GM18870 (cell line): ENCODE measurements at regions not wholly inside any gene's neighbourhood (a gene's known extent, or its start where the extent isn't known, plus 50 kb on each side); places are given as distances from the start of the nearest gene placed in this dataset.
"Not testable (repeated sequence)": the region's sequence is repeated elsewhere in the genome, so short reads cannot be mapped to it uniquely, and the experiment has no call there.

Experiments
- ATAC-seq: cut with Tn5 transposase; IDR thresholded peaks from one replicate; pipeline ENCODE4 v1.9.1; 2021; ENCODE audit warnings: moderate library complexity; ENCODE audit not compliant: unreplicated experiment

DNA sequence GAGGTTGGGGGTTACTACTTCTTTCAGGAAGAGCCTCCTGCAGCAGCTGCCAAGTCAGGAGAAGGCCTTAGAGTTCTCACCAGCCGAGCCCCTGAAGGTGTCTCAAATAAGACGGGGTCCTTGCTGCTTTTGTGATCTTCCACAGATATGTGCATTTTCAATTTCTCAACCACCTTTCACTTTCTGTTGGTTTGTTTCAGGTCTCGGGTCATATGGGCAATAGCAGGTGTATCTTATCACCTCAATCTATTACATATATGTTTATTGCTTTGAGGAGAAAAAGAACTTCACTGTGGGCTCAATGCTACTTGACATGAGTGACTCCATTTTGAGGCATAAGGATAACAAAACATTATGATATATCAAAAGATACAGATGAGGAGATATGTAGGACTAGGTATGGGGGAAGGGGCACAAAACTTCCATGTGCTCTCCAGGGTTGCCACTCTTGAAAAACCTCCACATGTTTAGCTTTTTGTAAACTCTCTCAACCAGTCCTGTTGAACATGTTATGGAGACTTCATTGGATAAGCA, 1171.4 kb upstream of the ADGRL2 start:
- ATAC-seq = peak; percentile 87

DNA sequence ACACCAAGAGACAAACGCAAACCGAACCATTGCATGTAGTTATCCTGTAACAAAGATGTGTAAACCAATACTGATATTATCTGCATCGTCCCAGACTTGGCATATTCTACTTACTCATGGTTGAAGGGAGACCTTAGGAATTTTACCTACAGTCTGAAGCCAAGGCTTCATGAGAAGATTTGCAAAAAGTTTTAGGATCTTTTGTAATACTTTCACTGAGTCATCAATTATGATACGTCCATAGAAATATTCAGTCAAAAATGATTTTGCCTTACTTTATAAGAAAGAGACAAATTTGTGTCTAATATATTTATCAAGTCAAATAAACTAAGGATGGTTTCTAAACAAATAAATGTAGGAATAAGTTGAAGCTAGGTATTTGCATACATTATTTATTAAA, 1176.1 kb upstream of the ADGRL2 start:
- no peak for ATAC-seq

DNA sequence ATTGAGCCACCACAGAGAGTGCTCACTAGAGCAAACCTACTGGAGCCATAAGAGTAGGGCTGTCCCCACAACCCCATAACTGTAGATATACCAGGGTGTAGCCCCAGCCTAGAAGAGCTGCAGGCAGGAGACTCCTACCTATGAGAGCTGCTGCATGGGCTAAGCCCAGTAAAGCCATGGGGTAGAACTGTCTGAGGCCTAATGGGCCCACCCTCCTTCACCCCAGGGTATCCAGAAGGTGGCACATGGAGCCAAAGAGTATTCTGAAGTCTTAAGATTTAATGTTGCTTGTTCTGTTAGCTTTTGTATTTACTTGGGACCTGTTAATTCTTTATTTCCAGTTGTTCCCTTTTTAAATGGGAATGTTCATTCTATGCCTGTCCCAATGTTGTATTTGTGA, 1193.7 kb upstream of the ADGRL2 start:
- ATAC-seq = no peak

DNA sequence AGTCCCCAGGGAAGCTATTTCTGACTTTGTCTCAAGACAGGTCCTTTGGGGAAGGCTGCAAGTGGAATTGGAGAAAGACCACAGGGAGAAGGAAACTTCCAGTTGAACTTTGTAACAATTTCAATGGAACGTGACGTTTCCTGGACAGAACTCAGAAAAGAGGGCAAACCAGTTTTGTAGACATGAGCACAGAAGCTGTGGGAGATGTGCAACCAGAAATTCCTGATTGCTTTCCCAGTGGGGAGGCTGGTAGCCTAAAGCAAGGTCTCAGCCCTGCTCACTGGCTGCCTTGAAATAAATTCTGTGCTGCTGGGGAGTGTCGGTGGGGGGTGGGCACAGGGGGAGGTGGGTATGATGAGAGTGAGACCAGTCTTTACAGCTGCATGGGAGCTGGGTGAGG, 1206.7 kb upstream of the ADGRL2 start:
- no peak for ATAC-seq

DNA sequence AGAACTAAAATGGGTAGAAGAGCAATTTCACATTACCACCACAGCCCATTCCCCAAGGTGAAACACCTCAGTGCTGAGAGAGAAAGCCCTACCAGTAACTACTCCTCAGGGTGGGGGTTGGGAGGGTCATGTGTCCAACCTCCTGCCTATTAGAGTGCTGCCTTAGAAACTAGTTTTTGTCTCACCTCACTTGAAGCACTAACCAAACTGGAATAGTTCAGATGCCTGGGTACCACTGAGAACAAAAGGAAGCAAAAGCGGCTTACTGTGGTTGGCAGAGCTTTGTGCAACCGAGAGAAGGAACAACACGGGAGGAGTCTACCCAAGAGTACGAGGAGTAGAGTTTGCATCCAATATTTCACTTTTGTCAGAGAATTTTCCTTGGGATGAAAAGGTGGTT, 1207.5 kb upstream of the ADGRL2 start:
- no peak for ATAC-seq

DNA sequence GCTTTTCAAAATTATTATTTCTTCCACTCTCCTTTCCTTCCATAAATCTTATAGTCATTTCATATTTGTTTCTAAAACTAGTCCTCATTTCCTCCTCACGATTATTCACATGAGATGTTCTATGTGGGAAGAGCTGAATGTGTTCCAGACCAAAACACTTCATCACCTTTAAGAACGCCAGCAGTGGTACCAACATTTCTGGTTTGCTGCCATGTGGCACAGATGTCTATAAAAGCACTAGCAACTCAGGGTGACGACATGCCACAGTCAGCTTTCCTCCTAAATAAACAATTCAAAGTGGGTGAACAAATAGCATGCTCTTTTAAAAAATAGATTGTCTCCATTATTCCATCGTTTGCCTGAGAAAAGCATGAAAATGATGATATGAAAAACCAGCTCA, 1217.8 kb upstream of the ADGRL2 start:
- no peak for ATAC-seq

DNA sequence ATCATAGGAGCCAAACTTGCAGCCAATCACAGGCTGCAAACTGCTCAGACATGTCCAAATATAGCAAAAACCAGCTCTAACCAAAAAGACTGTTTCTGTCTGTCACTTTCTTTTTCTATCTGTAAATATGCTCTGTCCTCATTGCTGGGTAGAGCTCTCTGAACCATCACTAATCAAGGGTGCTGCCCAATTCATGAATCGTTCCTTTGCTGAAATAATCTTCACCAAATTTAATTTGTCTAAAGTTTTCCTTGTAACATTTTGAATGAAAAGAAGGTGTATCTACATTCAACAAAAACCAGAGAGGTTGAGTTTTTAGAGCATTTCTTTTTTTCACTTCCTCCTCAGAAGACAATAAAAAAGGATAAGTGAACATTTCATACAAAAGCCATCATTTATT, 1221.7 kb upstream of the ADGRL2 start:
- no peak for ATAC-seq

DNA sequence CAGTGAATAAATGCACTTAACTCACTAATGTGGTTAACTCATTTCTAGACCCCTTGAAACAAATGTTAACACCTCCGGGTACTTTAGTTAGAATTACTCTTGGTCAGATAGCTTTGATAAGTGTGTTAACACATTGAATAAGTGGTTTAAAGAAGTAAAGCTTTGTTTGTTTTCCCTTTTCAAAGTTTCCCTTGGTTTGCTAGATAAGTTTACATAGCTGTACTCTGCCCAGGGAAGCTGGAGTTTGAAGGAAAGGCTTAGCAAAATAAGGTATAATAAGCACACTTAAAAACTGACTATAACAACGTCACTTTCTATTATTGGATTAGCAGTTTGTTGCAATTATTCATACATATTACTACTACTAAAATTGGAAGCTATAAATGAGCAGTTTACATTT, 1233.9 kb upstream of the ADGRL2 start:
- ATAC-seq = no peak

DNA sequence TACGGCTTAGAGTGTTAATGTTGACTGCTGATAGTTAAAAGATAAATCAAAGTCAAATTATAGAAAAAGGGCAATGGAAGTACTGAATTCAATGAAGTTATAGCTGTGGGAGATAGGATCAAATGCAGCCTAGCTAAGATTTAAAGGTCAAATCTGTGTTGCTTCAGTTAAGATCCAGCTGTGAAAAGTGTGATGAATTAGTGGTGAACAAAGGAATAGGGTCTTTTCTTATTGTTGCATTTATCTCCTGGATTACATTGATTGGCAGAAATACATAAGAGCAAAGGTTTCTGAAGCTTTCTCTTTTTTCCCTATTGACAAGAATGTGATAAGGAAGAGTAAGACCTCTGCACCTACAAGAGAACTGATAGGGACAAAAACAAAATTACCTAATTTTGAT, 1234.6 kb upstream of the ADGRL2 start:
- ATAC-seq = no peak

DNA sequence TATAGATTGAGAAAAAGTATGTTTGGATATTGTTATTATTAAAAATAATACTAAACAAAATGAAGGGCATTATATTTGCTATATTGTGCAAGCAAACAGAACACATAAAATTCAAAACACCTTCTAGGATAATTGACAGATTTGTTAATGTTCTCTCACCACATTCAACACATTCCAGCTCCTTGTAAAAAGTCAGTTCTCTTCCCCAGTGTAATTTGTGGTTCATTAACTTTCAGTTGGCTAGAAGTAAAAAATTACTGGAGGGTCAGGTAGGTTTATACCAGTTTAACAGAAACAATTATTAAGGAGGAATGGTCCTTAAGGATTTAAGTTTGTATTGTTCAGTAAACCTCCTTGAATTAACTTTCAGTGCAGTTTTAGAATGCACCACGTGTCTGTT, 1235.3 kb upstream of the ADGRL2 start:
- ATAC-seq = no peak

DNA sequence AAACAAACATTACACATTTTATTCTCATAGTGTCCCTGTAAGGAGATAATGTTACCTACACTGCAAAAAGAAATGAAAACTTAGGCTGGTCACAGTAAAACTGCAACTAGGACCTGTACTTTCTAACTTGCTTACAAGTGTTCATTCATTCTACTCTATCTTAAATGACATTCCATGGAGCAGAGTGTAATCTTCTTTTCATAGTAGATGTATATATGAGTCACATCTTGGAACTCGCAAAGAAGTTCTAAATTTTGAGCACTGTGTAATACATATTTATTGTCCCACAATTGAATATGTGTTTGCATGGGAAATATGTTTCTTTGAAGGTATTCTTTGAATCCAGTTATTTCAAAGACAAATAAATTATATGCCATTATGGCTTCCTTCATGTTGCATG, 1258.5 kb upstream of the ADGRL2 start:
- no peak for ATAC-seq

DNA sequence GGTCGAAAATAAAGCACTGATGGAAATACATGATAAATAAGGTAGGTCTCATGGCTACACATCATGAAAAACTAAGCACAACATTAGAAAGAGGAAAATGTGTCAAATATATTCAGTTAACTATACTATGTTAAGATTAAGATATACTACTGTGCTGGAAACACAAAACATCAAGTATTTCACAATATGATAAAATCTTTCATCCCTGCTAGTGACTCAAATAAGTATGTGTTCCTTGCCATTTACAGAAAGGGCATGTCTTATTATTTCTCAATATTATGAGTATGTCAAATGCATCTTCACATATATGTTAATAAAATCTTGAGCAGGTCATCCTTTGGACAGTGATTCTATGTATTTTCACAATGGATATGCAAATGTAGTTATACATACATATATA, 1260.1 kb upstream of the ADGRL2 start:
- no peak for ATAC-seq

DNA sequence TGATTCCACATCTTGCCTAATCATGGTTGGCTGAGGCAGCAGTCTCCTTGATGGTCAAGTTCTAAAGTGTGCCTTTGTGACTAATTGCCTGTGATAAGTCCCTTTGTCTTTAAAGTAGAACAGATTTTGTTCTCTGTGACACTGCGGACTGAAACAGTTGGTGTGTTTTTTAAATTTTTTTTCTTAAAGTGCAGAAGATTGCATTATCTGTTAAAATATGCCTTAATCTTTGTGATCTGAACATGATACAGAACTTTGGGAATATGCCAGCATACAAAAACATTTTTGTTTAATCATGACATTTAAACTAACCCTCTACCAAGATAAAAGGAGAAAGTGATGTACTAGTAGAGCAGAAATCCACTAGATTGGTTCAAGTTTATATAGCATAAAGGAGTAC, 1260.6 kb upstream of the ADGRL2 start:
- no peak for ATAC-seq

DNA sequence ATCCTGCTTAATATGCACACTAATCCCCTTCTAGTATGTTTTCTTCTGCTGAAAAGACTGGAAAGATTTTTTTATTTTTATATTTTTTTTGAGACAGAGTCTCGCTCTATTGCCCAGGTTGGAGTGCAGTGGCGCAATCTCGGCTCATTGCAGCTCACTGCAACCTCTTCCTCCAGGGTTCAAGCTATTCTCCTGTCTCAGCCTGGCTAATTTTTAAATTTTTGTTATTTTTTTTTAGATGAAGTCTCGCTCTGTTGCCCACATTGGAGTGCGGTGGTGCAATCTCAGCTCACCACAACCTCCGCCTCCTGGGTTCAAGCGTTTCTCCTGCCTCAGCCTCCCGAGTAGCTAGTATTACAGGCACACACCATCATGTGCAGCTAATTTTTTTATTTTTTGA, 1261.4 kb upstream of the ADGRL2 start:
- ATAC-seq = not testable (repeated sequence)

DNA sequence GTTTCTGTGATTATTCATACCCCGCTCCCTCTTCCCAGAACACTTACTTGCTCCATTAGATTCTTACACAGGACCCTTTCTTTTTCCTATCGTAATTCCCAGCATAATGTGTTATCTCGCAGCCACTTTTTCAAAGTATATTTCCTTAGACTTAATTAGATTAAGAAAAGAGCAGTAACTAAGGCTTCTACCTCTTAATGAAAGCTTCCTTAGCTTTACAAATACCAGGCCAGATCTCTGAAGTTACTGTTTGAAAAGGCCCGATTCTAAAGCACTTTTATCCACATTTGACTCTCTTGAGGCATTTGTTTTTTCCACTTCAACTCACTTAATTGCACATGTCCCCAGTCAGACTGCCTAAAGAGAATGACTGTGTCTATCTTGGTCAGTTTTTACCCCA, 1264.3 kb upstream of the ADGRL2 start:
- no peak for ATAC-seq

DNA sequence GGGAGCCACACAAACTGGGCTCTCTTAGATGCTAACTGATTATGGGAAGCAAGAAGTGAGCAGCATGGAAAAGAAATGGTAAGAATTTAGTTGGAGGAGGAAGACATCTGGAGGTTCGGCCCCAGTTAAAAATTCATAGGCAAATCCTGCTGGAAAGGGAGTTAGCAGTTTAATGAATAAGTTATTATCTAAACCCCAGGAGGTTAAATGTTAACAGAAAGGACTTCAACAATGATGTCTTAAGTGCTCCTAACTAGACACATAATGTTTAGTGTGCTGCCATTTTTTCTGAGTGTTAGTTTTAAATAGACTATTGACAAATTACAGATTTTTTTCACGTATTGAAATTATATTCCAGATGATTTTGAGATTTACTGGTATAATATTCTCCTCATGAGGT, 1265.3 kb upstream of the ADGRL2 start:
- ATAC-seq = no peak

DNA sequence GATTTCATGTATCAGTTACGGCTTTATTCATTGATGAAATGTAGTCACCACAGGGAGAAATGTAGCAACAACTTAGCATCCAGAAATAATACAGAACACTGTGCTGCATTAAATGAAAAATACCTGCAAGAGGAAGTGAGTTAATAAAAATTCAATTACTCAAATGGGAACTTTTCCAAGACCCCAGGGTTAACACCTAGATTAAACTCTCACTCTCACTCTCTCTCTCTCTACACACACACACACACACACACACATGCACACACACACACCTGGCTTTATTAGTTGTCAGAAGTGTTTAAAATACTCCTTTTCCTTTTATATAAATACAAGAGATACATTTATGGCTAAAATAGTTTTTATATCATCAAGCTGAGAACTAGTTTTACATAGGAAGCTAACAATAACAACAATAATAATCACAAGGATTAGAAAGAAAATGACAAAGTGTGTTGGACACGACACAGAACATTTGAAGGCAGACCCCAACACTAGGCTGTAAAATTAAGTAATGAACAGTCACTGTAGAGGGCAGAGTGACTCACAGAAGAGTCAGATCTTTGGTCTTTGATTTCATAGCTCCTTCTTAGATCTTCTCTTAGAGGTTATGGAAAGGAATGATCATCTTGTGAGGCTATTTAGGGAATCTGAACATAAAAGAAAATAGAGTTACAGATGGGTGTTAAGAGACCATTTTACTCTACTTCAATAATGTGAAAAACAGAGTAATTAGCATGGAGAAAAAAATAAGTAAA, 1266.0 kb upstream of the ADGRL2 start:
- ATAC-seq = no peak

DNA sequence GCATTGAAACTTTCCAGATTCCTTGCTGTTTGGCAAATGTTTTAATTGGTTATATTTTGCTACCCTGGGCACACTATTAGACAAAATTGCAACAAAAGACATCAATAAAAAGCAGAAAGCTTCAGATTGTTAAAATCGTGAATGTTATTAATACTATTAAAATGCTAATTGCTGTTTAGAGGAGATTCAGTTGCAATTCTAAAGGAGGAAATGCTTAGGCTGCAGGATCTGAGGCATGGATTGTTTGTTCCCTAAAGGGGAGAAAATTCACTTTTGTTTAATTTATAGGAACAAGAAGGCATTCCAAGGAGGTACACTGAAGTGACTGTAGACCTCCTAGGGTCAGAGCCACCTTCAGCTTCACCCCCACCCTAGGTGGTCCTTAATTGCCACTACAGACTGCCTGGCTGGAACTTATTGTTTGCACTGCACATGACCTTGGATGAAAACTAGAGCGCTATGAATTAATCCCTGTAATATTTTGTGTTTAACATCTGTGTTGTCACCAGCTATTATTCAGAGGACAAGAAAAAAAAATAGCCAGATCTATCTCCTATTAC, 1266.9 kb upstream of the ADGRL2 start:
- no peak for ATAC-seq

DNA sequence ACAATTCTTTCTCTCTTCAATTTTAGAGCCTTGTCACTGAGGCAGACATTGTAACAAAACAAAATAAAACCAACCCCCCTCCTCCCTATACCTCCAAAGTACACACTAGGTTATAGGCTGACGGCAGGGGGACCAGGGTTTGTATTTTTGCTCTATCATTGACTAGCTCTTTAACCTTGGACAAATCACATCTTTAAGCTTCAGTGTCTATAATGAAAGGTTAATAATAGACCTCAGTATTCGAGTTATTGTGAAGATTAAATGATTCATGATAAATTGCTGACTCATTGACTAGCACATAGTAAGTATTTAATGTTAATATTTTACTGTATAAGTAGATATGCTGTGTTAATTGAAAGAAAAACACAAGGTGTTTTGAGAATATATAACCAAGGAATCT, 1267.6 kb upstream of the ADGRL2 start:
- no peak for ATAC-seq

DNA sequence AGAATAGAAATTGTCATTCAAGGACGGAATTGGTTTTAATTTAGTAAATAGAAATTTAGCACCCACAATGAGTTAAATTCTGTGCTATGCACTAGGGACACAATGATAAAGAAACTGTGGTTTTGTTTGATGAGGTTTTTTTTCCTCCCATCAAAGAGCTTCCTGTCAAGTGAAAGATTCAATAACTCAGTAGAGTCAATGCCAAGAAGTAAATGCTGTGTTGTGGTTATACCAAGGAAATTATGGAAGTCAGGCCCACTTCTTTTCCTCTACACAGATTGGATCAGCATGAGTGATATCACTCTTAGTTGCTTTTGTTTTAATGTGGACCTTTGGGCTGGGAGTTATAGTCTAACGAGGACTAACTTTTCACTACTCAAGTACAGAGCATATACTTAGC, 1269.6 kb upstream of the ADGRL2 start:
- no peak for ATAC-seq

DNA sequence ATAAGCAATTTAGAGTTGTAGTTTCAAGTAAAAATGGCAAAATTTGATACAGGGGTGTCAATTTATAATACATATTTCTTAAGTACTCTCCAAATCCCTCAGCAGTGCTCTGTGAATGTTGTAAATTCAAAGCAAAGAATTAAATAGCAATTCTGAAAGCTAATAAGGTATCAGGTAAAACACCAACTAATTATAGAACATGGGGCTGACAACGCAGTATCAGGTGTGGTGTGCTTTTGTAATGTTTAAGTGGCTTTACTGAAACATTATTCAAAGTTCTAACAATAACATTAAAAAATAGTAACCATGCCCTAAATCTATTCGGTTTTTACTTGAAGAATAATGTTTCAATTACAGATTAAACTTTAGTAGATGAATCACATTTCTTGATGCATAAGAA, 1271.2 kb upstream of the ADGRL2 start:
- no peak for ATAC-seq

DNA sequence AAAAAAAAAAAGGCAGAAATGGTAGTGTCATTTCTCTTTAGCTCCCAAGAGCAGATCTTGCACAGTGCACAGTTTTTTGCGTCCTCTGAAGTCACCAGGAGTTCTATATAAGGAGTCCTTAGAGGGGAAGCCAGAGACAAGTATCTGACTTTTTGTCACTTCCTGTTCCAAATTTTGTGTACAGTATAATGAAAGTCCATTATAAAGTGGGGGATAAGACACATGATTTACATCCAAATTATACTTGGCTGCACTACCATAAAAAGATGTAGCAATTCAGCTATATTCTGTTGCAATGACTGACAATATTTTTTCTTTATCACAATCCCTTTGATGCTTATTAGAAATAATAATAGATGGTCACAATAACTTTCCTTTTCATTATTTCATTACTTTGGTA, 1276.9 kb upstream of the ADGRL2 start:
- no peak for ATAC-seq

DNA sequence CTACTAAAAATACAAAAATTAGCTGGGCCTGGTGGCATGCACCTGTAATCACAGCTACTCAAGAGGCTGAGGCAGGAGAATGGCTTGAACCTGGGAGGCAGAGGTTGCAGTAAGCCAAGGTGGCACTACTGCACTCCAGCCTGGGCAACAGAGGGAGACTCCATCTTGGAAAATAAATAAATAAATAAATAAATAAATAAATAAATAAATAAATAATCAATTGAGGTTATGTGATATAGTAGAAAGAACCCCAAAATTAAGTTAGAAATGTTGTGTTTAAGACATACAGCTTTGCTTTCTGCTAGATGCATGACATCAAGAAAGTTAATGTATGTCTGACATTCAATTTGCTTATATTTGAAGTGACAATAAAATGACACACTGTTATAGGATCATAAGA, 1277.7 kb upstream of the ADGRL2 start:
- not testable (repeated sequence) for ATAC-seq
